Endodermal cell (in vitro differentiated cells): ENCODE measurements at regions not wholly inside any gene's neighbourhood (a gene's known extent, or its start where the extent isn't known, plus 50 kb on each side); places are given as distances from the start of the nearest gene placed in this dataset.
A peak's percentile ranks its signal among the peaks of the same experiment; 100 is the strongest.

Experiments used
- DNase-seq: peaks from one replicate; pipeline ENCODE4 v3.0.0-alpha.2; 2017
- H3K27ac ChIP-seq: 2 replicates; pipeline ENCODE4 v1.5.1; 2013; ENCODE audit warnings: mild to moderate bottlenecking, low read depth, low read length, moderate library complexity
- H3K27me3 ChIP-seq: 2 replicates; pipeline ENCODE4 v1.6.1; 2013; ENCODE audit warnings: mild to moderate bottlenecking, low read length, moderate library complexity; ENCODE audit not compliant: insufficient read depth, control insufficient read depth, poor library complexity, severe bottlenecking
- H3K36me3 ChIP-seq: 2 replicates; pipeline ENCODE4 v1.7.0; 2013; ENCODE audit warnings: mild to moderate bottlenecking, low read length, moderate library complexity; ENCODE audit not compliant: control insufficient read depth, insufficient read depth
- H3K4me1 ChIP-seq: one replicate; pipeline ENCODE4 v1.7.0; 2013; ENCODE audit warnings: low read length; ENCODE audit not compliant: control insufficient read depth, insufficient read depth
- H3K4me3 ChIP-seq: 2 replicates; pipeline ENCODE4 v1.5.1; 2013; ENCODE audit warnings: mild to moderate bottlenecking, low read length, moderate library complexity
- H3K9ac ChIP-seq: 2 replicates; pipeline ENCODE4 v1.6.1; 2013; ENCODE audit warnings: mild to moderate bottlenecking, low read length, moderate library complexity; ENCODE audit not compliant: poor library complexity, severe bottlenecking; ENCODE audit errors: extremely low read depth
- H3K9me3 ChIP-seq: 2 replicates; pipeline ENCODE4 v1.6.1; 2013; ENCODE audit warnings: mild to moderate bottlenecking, low read length, moderate library complexity; ENCODE audit not compliant: control insufficient read depth
- H3K27ac Mint-ChIP-seq: 2 replicates; pipeline ENCODE4 v1.8.0; 2020; ENCODE audit warnings: mixed read lengths
- H3K27me3 Mint-ChIP-seq: 2 replicates; pipeline ENCODE4 v1.8.0; 2021; ENCODE audit warnings: mild to moderate bottlenecking, mixed read lengths; ENCODE audit not compliant: insufficient read depth
- H3K36me3 Mint-ChIP-seq: 2 replicates; pipeline ENCODE4 v1.8.0; 2020; ENCODE audit warnings: low read depth, mixed read lengths
- H3K4me1 Mint-ChIP-seq: 2 replicates; pipeline ENCODE4 v1.8.0; 2020; ENCODE audit warnings: mixed read lengths
- H3K4me3 Mint-ChIP-seq: 2 replicates; pipeline ENCODE4 v1.8.0; 2020; ENCODE audit warnings: mild to moderate bottlenecking, moderate library complexity, mixed read lengths
- H3K9me3 Mint-ChIP-seq: 2 replicates; pipeline ENCODE4 v1.8.0; 2020; ENCODE audit warnings: mild to moderate bottlenecking, mixed read lengths
- CTCF ChIP-seq: fragments of 200-600 bp; sonication (generic); conservative IDR thresholded peaks from 2 replicates; pipeline ENCODE4 v1.5.0; 2021; ENCODE audit warnings: antibody characterized with exemption, mild to moderate bottlenecking
- WGBS, 2 experiments: methylation state at CpG; one replicate each; pipeline versions ENCODE4 v1.1.5 to v1.1.7; 2013; ENCODE audit warnings: missing lambda C conversion rate in 2 of 2, mixed read lengths in 1 of 2; ENCODE audit not compliant: insufficient coverage in 1 of 2, insufficient read length in 1 of 2; 5-methylcytosine and 5-hydroxymethylcytosine counted together

DNA sequence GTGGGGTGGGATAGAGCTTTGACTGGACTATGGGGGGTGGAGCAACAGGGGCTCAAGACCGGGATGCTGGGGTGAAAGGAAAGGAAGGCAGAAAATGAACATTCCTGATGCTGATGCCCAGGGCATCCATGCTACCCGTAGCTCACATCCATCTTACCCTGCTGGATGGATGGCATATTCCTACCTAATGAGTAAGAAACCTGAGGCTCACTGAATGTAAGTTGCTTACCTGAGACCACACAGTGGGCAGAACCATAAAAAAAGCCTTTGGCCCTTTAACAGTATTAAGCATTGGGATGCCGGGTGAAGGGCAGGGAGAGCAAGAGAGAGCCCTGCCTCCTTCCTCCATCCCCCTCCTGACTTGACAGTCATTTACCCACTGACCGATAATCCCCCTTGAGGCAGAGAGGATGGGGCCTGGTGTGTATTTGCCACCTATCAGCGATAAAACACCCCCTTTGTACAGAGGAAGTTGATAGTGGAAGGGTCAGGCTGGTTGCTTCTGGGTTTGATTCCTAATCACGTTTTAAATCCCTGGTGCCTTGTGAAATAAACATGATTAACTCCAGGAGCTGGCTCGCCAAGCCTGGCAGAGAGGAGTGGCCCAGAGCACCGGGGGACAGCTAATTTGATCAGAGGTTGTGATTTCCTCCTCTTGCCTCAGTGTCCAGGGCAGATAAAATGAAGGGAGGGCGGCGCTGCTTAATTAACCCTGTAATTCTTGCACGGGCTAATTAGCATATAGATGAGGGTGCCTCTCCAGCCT, 105.9 kb upstream of the HS6ST1 start:
- peaks cover 12% of the 10 kb centered on the region for H3K4me1 ChIP-seq
- H3K9ac ChIP-seq = no peak overlapping the region
- H3K27ac ChIP-seq = no peak overlapping the region
- peak; percentile 41 for DNase-seq
- H3K27me3 Mint-ChIP-seq = peaks cover 14% of the 10 kb centered on the region
- H3K9me3 ChIP-seq = peaks cover 34% of the 10 kb centered on the region
- peak overlapping the region; percentile 49 for H3K27ac Mint-ChIP-seq
- TF ChIP-seq CTCF = no peak
- no peak overlapping the region for H3K4me3 ChIP-seq
- H3K36me3 Mint-ChIP-seq = peaks cover 1% of the 10 kb centered on the region
- no peak overlapping the region for H3K4me3 Mint-ChIP-seq
- 68 to 78% methylated on average over 5 to 11 of the region's 11 CpGs for WGBS, 2 experiments
- H3K27me3 ChIP-seq = no peaks in the 10 kb centered on the region
- peaks cover 34% of the 10 kb centered on the region for H3K4me1 Mint-ChIP-seq
- no peaks in the 10 kb centered on the region for H3K36me3 ChIP-seq
- peaks cover 36% of the 10 kb centered on the region for H3K9me3 Mint-ChIP-seq

DNA sequence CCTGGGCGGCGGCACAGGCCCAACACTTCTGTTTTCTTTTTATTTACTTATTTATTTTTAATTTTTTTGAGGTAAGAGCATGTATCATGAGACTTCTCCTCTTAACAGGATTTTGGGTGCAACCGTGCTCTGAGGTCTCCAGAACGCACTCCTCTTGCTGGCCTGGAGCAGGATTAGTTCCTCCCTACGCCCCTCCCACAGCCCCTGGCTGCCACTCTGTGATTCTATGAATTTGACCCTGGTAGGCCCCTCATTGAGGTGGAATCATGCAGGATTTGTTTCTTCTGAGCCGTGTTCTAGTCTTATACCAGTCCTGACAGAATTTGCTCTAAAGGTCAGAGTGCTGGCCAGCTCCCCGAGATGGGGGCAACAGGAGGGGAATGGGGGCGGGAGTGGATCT, 106.5 kb upstream of the HS6ST1 start:
- DNase-seq = peak; percentile 37
- TF ChIP-seq CTCF = no peak
- H3K27ac Mint-ChIP-seq = peak overlapping the region; percentile 76

DNA sequence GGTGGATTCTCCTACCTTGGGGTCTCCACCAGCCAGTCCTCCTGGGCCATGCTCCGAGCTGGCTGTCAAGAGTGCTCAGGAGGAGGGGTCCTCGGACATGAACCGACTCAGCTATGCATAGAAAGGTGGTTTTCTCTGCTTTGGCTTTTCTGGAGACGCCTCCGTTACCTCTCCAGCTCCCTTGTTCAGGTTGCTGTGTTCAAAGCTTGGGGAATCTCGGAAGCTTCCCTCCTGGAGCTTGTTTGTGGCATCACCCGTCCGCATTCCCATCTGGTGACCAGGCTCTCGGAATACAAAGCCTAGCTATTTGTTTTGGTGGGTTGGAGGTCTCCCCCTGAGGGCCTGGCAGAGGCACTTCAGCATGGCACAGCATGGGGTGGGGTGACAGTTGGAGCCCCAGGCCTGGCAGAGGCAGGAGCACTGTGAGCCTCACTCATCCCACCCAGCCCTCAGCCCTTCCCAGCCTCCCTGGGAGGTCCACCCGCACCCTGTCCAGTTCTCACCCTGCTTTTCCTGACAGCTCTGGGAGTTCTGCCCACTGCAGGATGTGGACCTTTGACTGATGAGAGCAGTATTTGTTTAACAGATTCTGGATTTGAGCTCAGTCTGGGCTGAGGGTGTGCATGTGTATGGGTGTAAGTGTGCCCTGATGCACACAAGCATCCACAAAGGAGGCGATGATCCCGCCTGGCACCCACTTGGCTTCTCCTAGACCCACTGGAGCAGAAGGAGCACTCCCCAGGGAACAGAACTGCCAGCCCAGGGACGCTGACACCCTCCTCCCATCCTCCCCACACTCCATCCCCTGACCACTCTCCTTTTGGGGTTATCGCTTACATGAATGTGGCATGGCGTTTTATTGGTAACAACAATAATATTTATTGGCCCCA, 107.3 kb upstream of the HS6ST1 start:
- Histone ChIP-seq H3K4me1 (peaks cover 12% of the 10 kb centered on the region), H3K36me3 (no peaks in the 10 kb centered on the region), H3K9ac (no peak overlapping the region), H3K4me3 (no peak overlapping the region), H3K27me3 (no peaks in the 10 kb centered on the region), H3K27ac (no peak overlapping the region), H3K9me3 (peaks cover 34% of the 10 kb centered on the region)
- H3K27me3 Mint-ChIP-seq = peaks cover 8% of the 10 kb centered on the region
- H3K36me3 Mint-ChIP-seq = peaks cover 6% of the 10 kb centered on the region
- WGBS, 2 experiments = 95 to 97% methylated on average over 5 to 15 of the region's 15 CpGs
- peak overlapping the region; percentile 76 for H3K27ac Mint-ChIP-seq
- TF ChIP-seq CTCF = no peak
- H3K4me3 Mint-ChIP-seq = no peak overlapping the region
- DNase-seq = peak; percentile 72
- H3K9me3 Mint-ChIP-seq = peaks cover 36% of the 10 kb centered on the region
- peaks cover 34% of the 10 kb centered on the region for H3K4me1 Mint-ChIP-seq

More for the DNA sequence above, 106.5 kb upstream of the HS6ST1 start:
- Histone ChIP-seq H3K27ac (no peak overlapping the region), H3K4me1 (peaks cover 12% of the 10 kb centered on the region), H3K27me3 (no peaks in the 10 kb centered on the region), H3K36me3 (no peaks in the 10 kb centered on the region), H3K4me3 (no peak overlapping the region), H3K9me3 (peaks cover 34% of the 10 kb centered on the region), H3K9ac (no peak overlapping the region)
- Mint-ChIP-seq H3K4me3 (no peak overlapping the region), H3K4me1 (peaks cover 34% of the 10 kb centered on the region), H3K27me3 (peaks cover 8% of the 10 kb centered on the region), H3K36me3 (peaks cover 3% of the 10 kb centered on the region), H3K9me3 (peaks cover 35% of the 10 kb centered on the region)
- WGBS, 2 experiments = 89 to 90% methylated on average over 5 to 6 of the region's 8 CpGs
